Activated CD4-positive, alpha-beta T cell treated with anti-CD3 and anti-CD28 coated beads, Interleukin-2, amount 10 ng/mL, durations not matched to agents 24 days and 14 days (primary cell): ENCODE measurements at regions not wholly inside any gene's neighbourhood (a gene's known extent, or its start where the extent isn't known, plus 50 kb on each side); places are given as distances from the start of the nearest gene placed in this dataset.
"Not testable (repeated sequence)": the region's sequence is repeated elsewhere in the genome, so short reads cannot be mapped to it uniquely, and the experiment has no call there.

ENCODE experiments used
- DNase-seq: peaks from one replicate; pipeline ENCODE4 v3.0.0; 2022
- H3K27ac Mint-ChIP-seq: one replicate; pipeline ENCODE4 v1.8.0; 2022; ENCODE audit warnings: mild to moderate bottlenecking, mixed read lengths
- H3K27me3 Mint-ChIP-seq: one replicate; pipeline ENCODE4 v1.8.0; 2022; ENCODE audit warnings: mixed read lengths
- H3K36me3 Mint-ChIP-seq: one replicate; pipeline ENCODE4 v1.8.0; 2022; ENCODE audit warnings: low read depth, mild to moderate bottlenecking, mixed read lengths
- H3K4me1 Mint-ChIP-seq: one replicate; pipeline ENCODE4 v1.8.0; 2021; ENCODE audit warnings: mixed read lengths
- H3K4me3 Mint-ChIP-seq: one replicate; pipeline ENCODE4 v1.8.0; 2022; ENCODE audit warnings: mild to moderate bottlenecking, moderate library complexity, mixed read lengths
- H3K9me3 Mint-ChIP-seq: one replicate; pipeline ENCODE4 v1.8.0; 2021; ENCODE audit warnings: mixed read lengths
- intact Hi-C: fragments of 100-400 bp; cut with micrococcal nuclease; formaldehyde crosslinking; loops from one replicate; pipeline ENCODE4 v1.15.1; 2023

GRCh38 chr13:89383891-89384290 is 1712.7 kb downstream of the SLITRK5 start:
- H3K36me3 Mint-ChIP-seq: no peaks in the 10 kb centered on the region
- no peak overlapping the region for H3K4me3 Mint-ChIP-seq
- intact Hi-C loops: no loop called here
- no peak for DNase-seq
- peaks cover 1% of the 10 kb centered on the region for H3K4me1 Mint-ChIP-seq
- peaks cover 4% of the 10 kb centered on the region for H3K9me3 Mint-ChIP-seq
- H3K27me3 Mint-ChIP-seq: no peaks in the 10 kb centered on the region
- H3K27ac Mint-ChIP-seq: no peak overlapping the region

- no peak overlapping the region for H3K4me3 Mint-ChIP-seq
- H3K4me1 Mint-ChIP-seq: no peaks in the 10 kb centered on the region
- no peaks in the 10 kb centered on the region for H3K36me3 Mint-ChIP-seq
- H3K27me3 Mint-ChIP-seq: no peaks in the 10 kb centered on the region
- no peak for DNase-seq
- no peak overlapping the region for H3K27ac Mint-ChIP-seq
- no peaks in the 10 kb centered on the region for H3K9me3 Mint-ChIP-seq
- intact Hi-C loops: no loop called here
These were observed 1722.7 kb downstream of the SLITRK5 start for GRCh38 chr13:89393758-89394304.

GRCh38 chr13:89401264-89401675 is 1730.1 kb downstream of the SLITRK5 start:
- no peaks in the 10 kb centered on the region for H3K9me3 Mint-ChIP-seq
- intact Hi-C loops: no loop called here
- no peak for DNase-seq
- H3K27me3 Mint-ChIP-seq: no peaks in the 10 kb centered on the region
- H3K36me3 Mint-ChIP-seq: no peaks in the 10 kb centered on the region
- H3K4me3 Mint-ChIP-seq: no peak overlapping the region
- no peaks in the 10 kb centered on the region for H3K4me1 Mint-ChIP-seq
- no peak overlapping the region for H3K27ac Mint-ChIP-seq

GRCh38 chr13:89402211-89402610 is 1731.0 kb downstream of the SLITRK5 start:
- H3K4me1 Mint-ChIP-seq: no peaks in the 10 kb centered on the region
- no peak overlapping the region for H3K4me3 Mint-ChIP-seq

GRCh38 chr13:89406096-89406495 is 1734.9 kb downstream of the SLITRK5 start:
- H3K4me1 Mint-ChIP-seq, H3K9me3 Mint-ChIP-seq, DNase-seq, H3K36me3 Mint-ChIP-seq, H3K4me3 Mint-ChIP-seq, H3K27me3 Mint-ChIP-seq, H3K27ac Mint-ChIP-seq, intact Hi-C loops: not testable (repeated sequence)

More at GRCh38 chr13:89402211-89402610, 1731.0 kb downstream of the SLITRK5 start:
- Mint-ChIP-seq H3K9me3 (no peaks in the 10 kb centered on the region), H3K36me3 (no peaks in the 10 kb centered on the region), H3K27me3 (no peaks in the 10 kb centered on the region), H3K27ac (no peak overlapping the region)
- DNase-seq: no peak
- intact Hi-C loops: no loop called here

DNA sequence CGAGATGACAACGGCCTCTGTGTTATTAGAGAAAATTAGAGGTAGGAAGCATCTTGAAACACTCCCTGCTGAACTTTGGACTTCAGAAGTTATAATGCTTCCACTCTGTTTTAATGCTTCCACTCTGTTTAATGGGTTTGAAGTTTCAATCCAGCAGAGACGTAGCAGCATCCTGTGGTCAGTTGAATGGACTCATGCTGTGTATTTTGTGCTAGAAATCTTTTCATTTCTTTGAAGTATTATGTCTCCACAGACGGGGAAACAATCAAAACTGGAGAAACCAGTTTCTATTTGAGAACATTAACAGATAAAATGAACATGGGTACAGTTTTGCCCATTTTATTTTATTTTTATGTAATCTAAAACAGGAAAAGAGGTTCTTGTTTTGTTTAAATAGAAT is 1736.2 kb downstream of the SLITRK5 start:
- intact Hi-C loops: no loop called here
- no peaks in the 10 kb centered on the region for H3K36me3 Mint-ChIP-seq

DNA sequence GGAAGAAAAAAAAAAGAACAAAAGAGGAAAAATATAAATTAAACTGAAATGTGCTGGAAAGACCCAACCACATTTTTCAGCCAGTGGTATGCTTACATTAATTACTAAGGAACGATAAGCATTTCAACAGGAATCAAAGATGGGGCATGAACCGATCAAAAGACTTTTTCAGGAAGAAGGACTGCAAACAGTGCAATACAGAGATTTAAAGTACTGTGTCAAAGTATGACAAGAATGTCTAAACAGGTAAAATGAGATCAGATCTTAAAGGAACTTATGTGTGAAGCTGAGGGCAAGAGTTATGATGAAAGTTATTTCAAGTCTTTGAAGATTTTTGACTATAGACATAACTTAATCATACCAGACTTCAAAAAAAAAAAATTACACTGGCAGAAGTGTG is 1761.8 kb downstream of the SLITRK5 start:
- DNase-seq: no peak
- H3K4me1 Mint-ChIP-seq: no peaks in the 10 kb centered on the region

More for the DNA sequence above, 1736.2 kb downstream of the SLITRK5 start:
- no peak overlapping the region for H3K27ac Mint-ChIP-seq
- H3K4me3 Mint-ChIP-seq: no peak overlapping the region
- no peaks in the 10 kb centered on the region for H3K4me1 Mint-ChIP-seq
- H3K9me3 Mint-ChIP-seq: no peaks in the 10 kb centered on the region
- no peaks in the 10 kb centered on the region for H3K27me3 Mint-ChIP-seq
- no peak for DNase-seq

DNA sequence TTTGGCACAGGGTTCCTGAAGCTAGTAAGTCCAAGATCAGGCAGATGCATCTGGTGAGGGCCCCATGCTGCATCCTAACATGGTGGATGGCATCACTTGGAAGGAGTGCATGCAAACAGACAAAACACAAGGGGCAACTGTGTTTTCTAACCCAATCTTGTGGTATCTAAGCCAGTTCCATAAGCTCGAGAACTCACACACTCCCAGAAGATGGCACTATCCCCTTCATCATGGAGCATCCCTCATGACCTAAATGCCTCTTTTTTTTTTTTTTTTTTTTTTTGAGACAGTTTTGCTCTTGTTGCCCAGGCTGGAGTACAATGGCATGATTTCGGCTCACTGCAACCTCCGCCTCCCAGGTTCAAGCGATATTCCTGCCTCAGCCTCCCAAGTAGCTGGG is 1763.5 kb downstream of the SLITRK5 start:
- H3K4me3 Mint-ChIP-seq, H3K9me3 Mint-ChIP-seq, intact Hi-C loops, H3K27me3 Mint-ChIP-seq, H3K4me1 Mint-ChIP-seq, DNase-seq, H3K36me3 Mint-ChIP-seq, H3K27ac Mint-ChIP-seq: not testable (repeated sequence)

More for the DNA sequence above, 1761.8 kb downstream of the SLITRK5 start:
- H3K27ac Mint-ChIP-seq: no peak overlapping the region
- H3K9me3 Mint-ChIP-seq: no peaks in the 10 kb centered on the region
- intact Hi-C loops: no loop called here
- H3K27me3 Mint-ChIP-seq: no peaks in the 10 kb centered on the region
- no peaks in the 10 kb centered on the region for H3K36me3 Mint-ChIP-seq
- no peak overlapping the region for H3K4me3 Mint-ChIP-seq

DNA sequence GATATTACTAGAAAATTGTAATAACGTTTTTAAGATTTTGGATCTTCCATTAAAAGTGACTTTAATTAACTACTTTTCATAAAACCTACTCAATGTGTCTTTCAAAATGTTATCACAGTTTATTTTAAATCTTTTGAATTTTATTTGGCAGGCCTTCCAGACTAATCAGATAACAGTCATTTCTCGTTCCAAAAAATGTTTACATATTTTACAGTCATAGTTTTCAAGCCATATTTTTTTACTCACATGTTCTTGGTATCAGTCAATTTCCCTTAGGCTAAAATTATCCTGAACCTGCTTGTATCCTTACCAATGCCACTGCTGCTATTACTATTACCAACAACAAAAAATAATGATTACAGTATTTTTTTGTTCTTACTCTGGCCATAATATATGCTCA is 1783.5 kb downstream of the SLITRK5 start:
- H3K4me3 Mint-ChIP-seq: no peak overlapping the region

GRCh38 chr13:89455225-89455624 is 1784.1 kb downstream of the SLITRK5 start:
- Mint-ChIP-seq H3K9me3 (peaks cover 3% of the 10 kb centered on the region), H3K27me3 (no peaks in the 10 kb centered on the region), H3K4me3 (no peak overlapping the region), H3K4me1 (no peaks in the 10 kb centered on the region), H3K27ac (no peak overlapping the region), H3K36me3 (no peaks in the 10 kb centered on the region)
- intact Hi-C loops: no loop called here
- DNase-seq: no peak

More for the DNA sequence above, 1783.5 kb downstream of the SLITRK5 start:
- Mint-ChIP-seq H3K36me3 (no peaks in the 10 kb centered on the region), H3K4me1 (no peaks in the 10 kb centered on the region), H3K27ac (no peak overlapping the region), H3K27me3 (no peaks in the 10 kb centered on the region), H3K9me3 (peaks cover 3% of the 10 kb centered on the region)
- intact Hi-C loops: no loop called here
- no peak for DNase-seq

- H3K4me3 Mint-ChIP-seq: no peak overlapping the region
- no peak overlapping the region for H3K27ac Mint-ChIP-seq
- no peaks in the 10 kb centered on the region for H3K4me1 Mint-ChIP-seq
- no peaks in the 10 kb centered on the region for H3K27me3 Mint-ChIP-seq
- no peaks in the 10 kb centered on the region for H3K36me3 Mint-ChIP-seq
- no peak for DNase-seq
- H3K9me3 Mint-ChIP-seq: peaks cover 3% of the 10 kb centered on the region
- intact Hi-C loops: no loop called here
These were observed 1784.6 kb downstream of the SLITRK5 start for GRCh38 chr13:89455741-89456140.

DNA sequence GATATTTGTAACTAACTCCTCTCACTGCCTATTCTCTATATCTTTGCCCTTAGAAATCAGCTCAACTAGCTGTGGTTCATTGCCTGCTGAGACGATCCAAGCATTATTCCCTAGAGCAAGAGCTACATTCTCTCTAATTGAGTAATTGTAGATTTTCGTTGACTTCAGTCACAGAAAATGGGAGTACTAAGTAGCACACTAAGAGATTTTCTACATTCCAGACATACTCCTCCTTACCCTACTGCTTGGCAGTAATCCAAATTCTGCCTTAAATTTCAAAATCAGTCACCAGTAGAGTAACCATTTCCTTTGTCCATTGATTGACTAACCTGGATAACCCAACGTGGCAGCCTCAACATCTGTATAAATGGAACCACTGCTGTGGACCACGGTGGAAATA is 1786.8 kb downstream of the SLITRK5 start:
- H3K36me3 Mint-ChIP-seq: no peaks in the 10 kb centered on the region
- H3K27ac Mint-ChIP-seq: no peak overlapping the region
- no peak overlapping the region for H3K4me3 Mint-ChIP-seq
- no peak for DNase-seq
- no peaks in the 10 kb centered on the region for H3K27me3 Mint-ChIP-seq
- H3K9me3 Mint-ChIP-seq: no peaks in the 10 kb centered on the region
- intact Hi-C loops: no loop called here
- H3K4me1 Mint-ChIP-seq: no peaks in the 10 kb centered on the region

- Mint-ChIP-seq H3K27me3 (no peaks in the 10 kb centered on the region), H3K4me3 (no peak overlapping the region), H3K4me1 (no peaks in the 10 kb centered on the region), H3K36me3 (no peaks in the 10 kb centered on the region), H3K27ac (no peak overlapping the region), H3K9me3 (no peaks in the 10 kb centered on the region)
- no peak for DNase-seq
- intact Hi-C loops: no loop called here
These were observed 1787.3 kb downstream of the SLITRK5 start for GRCh38 chr13:89458456-89458855.

DNA sequence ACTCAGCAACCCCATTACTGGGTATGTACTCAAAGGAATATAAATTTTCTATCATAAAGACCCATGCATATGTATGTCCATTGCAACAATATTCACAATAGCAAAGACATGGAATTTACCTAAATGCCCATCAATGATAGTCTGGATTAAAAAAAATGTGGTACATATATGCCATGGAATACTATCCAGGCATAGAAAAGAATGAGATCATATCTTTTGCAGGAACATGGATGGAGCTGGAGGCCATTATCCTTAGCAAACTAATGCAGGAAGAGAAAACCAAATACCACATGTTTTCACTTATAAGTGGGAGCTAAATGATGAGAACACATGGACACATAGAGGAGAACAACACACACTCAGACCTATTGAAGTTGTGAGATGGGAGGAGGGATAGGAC is 1789.7 kb downstream of the SLITRK5 start:
- H3K27ac Mint-ChIP-seq, H3K27me3 Mint-ChIP-seq: not testable (repeated sequence)

DNA sequence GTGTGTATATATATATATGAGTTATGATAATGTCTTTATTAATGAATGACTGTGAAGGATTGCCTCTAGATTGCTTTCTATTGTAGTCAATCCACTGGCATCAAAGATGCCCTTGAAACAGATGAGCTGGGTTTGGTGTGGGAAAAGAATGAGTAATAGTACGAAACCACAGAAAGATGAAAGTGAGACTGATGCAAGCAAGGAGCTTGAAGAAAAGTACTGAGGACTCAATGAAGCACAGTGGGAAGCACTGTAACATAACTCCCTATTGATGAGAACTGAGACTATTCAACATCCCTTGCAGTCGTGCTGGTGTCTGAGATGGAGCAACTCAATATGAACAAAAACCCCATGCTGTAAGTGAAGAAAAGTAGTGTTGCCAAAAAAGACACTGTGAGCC is 1794.2 kb downstream of the SLITRK5 start:
- no peaks in the 10 kb centered on the region for H3K27me3 Mint-ChIP-seq
- H3K36me3 Mint-ChIP-seq: no peaks in the 10 kb centered on the region
- H3K27ac Mint-ChIP-seq: no peak overlapping the region
- no peak overlapping the region for H3K4me3 Mint-ChIP-seq
- H3K9me3 Mint-ChIP-seq: no peaks in the 10 kb centered on the region
- intact Hi-C loops: no loop called here
- no peak for DNase-seq
- H3K4me1 Mint-ChIP-seq: no peaks in the 10 kb centered on the region

More for the DNA sequence above, 1789.7 kb downstream of the SLITRK5 start:
- DNase-seq, intact Hi-C loops, H3K4me1 Mint-ChIP-seq, H3K9me3 Mint-ChIP-seq, H3K4me3 Mint-ChIP-seq, H3K36me3 Mint-ChIP-seq: not testable (repeated sequence)
